Calu3 (cell line): ENCODE measurements at regions not wholly inside any gene's neighbourhood (a gene's known extent, or its start where the extent isn't known, plus 50 kb on each side); places are given as distances from the start of the nearest gene placed in this dataset.

ENCODE experiments used
- BruUV-seq: library from RNA; stranded (reverse); fragments of 400-500 nt; replicated peaks from 2 replicates; lab custom pipeline; 2021; lab: Mats Ljungman, UMichigan
- CTCF ChIA-PET: fragments of 300-600 bp; sonication (Branson Sonifier 250); formaldehyde crosslinking; loops from one replicate; lab custom pipeline; 2022; ENCODE audit warnings: antibody characterized with exemption; lab: Charles Lee
- DNase-seq: peaks from one replicate; pipeline ENCODE4 v3.0.0; 2022
- H3K27ac Mint-ChIP-seq: one replicate; pipeline ENCODE4 v1.8.0; 2022; ENCODE audit warnings: mixed read lengths; ENCODE audit not compliant: unreplicated experiment
- H3K27me3 Mint-ChIP-seq: one replicate; pipeline ENCODE4 v1.8.0; 2022; ENCODE audit warnings: mixed read lengths; ENCODE audit not compliant: unreplicated experiment
- H3K36me3 Mint-ChIP-seq: one replicate; pipeline ENCODE4 v1.8.0; 2022; ENCODE audit warnings: mild to moderate bottlenecking, moderate library complexity, mixed read lengths; ENCODE audit not compliant: insufficient read depth, unreplicated experiment
- H3K4me1 Mint-ChIP-seq: one replicate; pipeline ENCODE4 v1.8.0; 2022; ENCODE audit warnings: mild to moderate bottlenecking, low read depth, mixed read lengths; ENCODE audit not compliant: unreplicated experiment
- H3K4me3 Mint-ChIP-seq: one replicate; pipeline ENCODE4 v1.8.0; 2022; ENCODE audit warnings: mild to moderate bottlenecking, low read depth, moderate library complexity, mixed read lengths; ENCODE audit not compliant: unreplicated experiment
- H3K9me3 Mint-ChIP-seq: one replicate; pipeline ENCODE4 v1.8.0; 2022; ENCODE audit warnings: low read depth, mixed read lengths; ENCODE audit not compliant: unreplicated experiment
- CTCF ChIP-seq: fragments of 200-600 bp; IDR thresholded peaks from one replicate; pipeline ENCODE4 v1.8.0; 2022; ENCODE audit warnings: antibody characterized with exemption; ENCODE audit not compliant: unreplicated experiment
- intact Hi-C: fragments of 100-400 bp; cut with micrococcal nuclease; formaldehyde crosslinking; loops from one replicate; pipeline ENCODE4 v1.10.0; 2022; ENCODE audit not compliant: unreplicated experiment

DNA sequence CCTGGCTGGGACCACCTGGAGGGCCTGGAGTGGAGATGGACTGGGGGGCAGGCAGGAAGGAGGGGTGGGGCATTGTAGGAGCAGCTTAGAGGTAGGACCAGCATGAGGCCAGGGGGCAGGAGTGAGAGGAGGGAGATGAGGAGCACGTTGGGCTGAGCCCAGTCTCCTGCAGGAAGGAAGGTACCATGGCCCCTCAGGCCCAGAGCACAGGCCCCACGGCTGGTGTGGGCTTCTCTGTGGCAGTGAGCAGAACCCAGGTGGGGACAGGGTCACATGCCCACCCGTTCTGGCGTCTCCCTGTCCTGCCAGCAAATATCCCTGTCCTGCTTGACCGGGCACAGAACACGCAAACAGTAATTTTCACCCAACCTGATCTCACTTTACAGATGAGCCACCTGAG, 141.8 kb downstream of the ENGASE start:
- no TSS peak for BruUV-seq

GRCh38 chr17:79215631-79216030, 141.0 kb downstream of the ENGASE start:
- no peaks in the 10 kb centered on the region for H3K4me1 Mint-ChIP-seq
- no peak for DNase-seq

More for the DNA sequence above, 141.8 kb downstream of the ENGASE start:
- no peaks in the 10 kb centered on the region for H3K4me1 Mint-ChIP-seq
- H3K27me3 Mint-ChIP-seq: peaks cover 100% of the 10 kb centered on the region
- no peak for DNase-seq
- intact Hi-C loops: no loop called here
- CTCF ChIA-PET: no interaction called here
- H3K9me3 Mint-ChIP-seq: no peaks in the 10 kb centered on the region
- no peak overlapping the region for H3K27ac Mint-ChIP-seq
- TF ChIP-seq CTCF: no peak
- H3K36me3 Mint-ChIP-seq: peaks cover 5% of the 10 kb centered on the region
- H3K4me3 Mint-ChIP-seq: no peak overlapping the region

GRCh38 chr17:79214940-79215604, 140.4 kb downstream of the ENGASE start:
- Mint-ChIP-seq H3K4me3 (no peak overlapping the region), H3K27ac (no peak overlapping the region), H3K27me3 (peaks cover 100% of the 10 kb centered on the region), H3K9me3 (no peaks in the 10 kb centered on the region), H3K4me1 (no peaks in the 10 kb centered on the region), H3K36me3 (peaks cover 4% of the 10 kb centered on the region)
- CTCF ChIA-PET: no interaction called here
- no TSS peak for BruUV-seq
- no peak for DNase-seq
- no peak for TF ChIP-seq CTCF
- intact Hi-C loops: no loop called here

More at GRCh38 chr17:79215631-79216030, 141.0 kb downstream of the ENGASE start:
- no peak overlapping the region for H3K27ac Mint-ChIP-seq
- peaks cover 100% of the 10 kb centered on the region for H3K27me3 Mint-ChIP-seq
- H3K36me3 Mint-ChIP-seq: peaks cover 5% of the 10 kb centered on the region
- intact Hi-C loops: no loop called here
- TF ChIP-seq CTCF: no peak
- BruUV-seq: no TSS peak
- H3K4me3 Mint-ChIP-seq: no peak overlapping the region
- H3K9me3 Mint-ChIP-seq: no peaks in the 10 kb centered on the region
- CTCF ChIA-PET: no interaction called here

- CTCF ChIA-PET: no interaction called here
- peaks cover 100% of the 10 kb centered on the region for H3K27me3 Mint-ChIP-seq
Observed at GRCh38 chr17:79214459-79214858, 139.8 kb downstream of the ENGASE start.

More at GRCh38 chr17:79214459-79214858, 139.8 kb downstream of the ENGASE start:
- intact Hi-C loops: no loop called here
- no peak overlapping the region for H3K27ac Mint-ChIP-seq
- H3K4me3 Mint-ChIP-seq: no peak overlapping the region
- BruUV-seq: no TSS peak
- no peak for TF ChIP-seq CTCF
- DNase-seq: no peak
- H3K4me1 Mint-ChIP-seq: no peaks in the 10 kb centered on the region
- peaks cover 4% of the 10 kb centered on the region for H3K36me3 Mint-ChIP-seq
- H3K9me3 Mint-ChIP-seq: no peaks in the 10 kb centered on the region
